GM13976 (cell line): ENCODE measurements at regions not wholly inside any gene's neighbourhood (a gene's known extent, or its start where the extent isn't known, plus 50 kb on each side); places are given as distances from the start of the nearest gene placed in this dataset.

Experiments
- DNase-seq: peaks from one replicate; pipeline ENCODE4 v3.0.0; 2012; ENCODE audit warnings: low spot score
- in situ Hi-C: fragments of 300-500 bp; cut with MboI; formaldehyde crosslinking; loops from one replicate; pipeline ENCODE4 v1.12.0; 2022; ENCODE audit warnings: low sequenced_read_pairs, mixed read lengths, inconsistent platforms; ENCODE audit not compliant: unreplicated experiment
- TF ChIP-seq, protein P1 (sequence below): IDR thresholded peaks from 2 replicates; pipeline ENCODE4 v1.5.1; 2012; ENCODE audit warnings: borderline replicate concordance, mild to moderate bottlenecking; ENCODE audit not compliant: insufficient read depth; ENCODE audit errors: extremely low read depth, missing control alignments, control extremely low read depth

- DNase-seq = no peak
- in situ Hi-C loops = no loop called here
- TF ChIP-seq, protein P1, sequence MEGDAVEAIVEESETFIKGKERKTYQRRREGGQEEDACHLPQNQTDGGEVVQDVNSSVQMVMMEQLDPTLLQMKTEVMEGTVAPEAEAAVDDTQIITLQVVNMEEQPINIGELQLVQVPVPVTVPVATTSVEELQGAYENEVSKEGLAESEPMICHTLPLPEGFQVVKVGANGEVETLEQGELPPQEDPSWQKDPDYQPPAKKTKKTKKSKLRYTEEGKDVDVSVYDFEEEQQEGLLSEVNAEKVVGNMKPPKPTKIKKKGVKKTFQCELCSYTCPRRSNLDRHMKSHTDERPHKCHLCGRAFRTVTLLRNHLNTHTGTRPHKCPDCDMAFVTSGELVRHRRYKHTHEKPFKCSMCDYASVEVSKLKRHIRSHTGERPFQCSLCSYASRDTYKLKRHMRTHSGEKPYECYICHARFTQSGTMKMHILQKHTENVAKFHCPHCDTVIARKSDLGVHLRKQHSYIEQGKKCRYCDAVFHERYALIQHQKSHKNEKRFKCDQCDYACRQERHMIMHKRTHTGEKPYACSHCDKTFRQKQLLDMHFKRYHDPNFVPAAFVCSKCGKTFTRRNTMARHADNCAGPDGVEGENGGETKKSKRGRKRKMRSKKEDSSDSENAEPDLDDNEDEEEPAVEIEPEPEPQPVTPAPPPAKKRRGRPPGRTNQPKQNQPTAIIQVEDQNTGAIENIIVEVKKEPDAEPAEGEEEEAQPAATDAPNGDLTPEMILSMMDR = no peak
These were observed 1613.3 kb upstream of the PIK3C3 start for GRCh38 chr18:40341701-40342100.

DNA sequence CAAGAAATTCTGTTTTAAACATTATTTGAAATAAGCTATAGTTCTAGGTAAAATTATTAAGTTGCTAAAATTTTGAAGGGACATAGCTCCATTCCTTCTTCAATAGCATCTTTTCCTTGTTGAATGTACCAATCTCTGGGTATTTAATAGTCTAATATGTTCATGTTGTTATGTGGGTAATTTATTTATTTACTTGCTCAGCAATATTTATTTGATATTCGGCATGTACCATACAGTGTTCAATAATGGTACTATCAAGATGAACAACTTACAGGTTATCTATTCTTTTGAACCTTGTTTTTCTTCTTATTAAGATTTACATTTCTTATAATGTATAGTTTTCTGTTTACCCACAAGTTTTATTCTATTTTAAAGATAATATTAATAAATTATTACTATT is 1616.8 kb upstream of the PIK3C3 start:
- no peak for DNase-seq
- TF ChIP-seq, protein P1 = no peak
- in situ Hi-C loops = no loop called here

DNA sequence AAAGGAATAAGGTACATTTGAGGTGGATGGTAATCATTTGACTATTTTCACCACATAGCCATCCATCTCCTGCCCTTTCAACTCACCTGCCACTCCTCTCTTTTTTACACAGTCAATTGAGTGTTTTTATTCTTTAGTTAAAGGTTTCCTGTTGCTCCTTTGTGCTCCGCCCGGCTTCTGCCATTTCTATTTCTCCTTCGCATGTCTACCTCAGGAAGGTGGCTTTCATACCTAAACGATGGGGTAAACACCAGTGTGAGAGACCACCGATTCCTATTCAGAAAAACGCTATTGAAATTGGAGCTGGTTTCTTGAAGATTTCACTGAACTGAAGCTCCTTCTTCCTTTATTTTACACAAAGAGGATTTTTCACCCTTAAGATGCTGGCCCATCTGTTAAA is 1628.0 kb upstream of the PIK3C3 start:
- in situ Hi-C loops = no loop called here
- DNase-seq = no peak
- TF ChIP-seq, protein P1 = no peak

GRCh38 chr18:40325988-40326387 is 1629.0 kb upstream of the PIK3C3 start:
- in situ Hi-C loops = no loop called here
- TF ChIP-seq, protein P1 = no peak
- no peak for DNase-seq

- DNase-seq = no peak
- in situ Hi-C loops = no loop called here
- TF ChIP-seq, protein P1 = no peak
These were observed 1640.8 kb upstream of the PIK3C3 start for GRCh38 chr18:40314199-40314598.

DNA sequence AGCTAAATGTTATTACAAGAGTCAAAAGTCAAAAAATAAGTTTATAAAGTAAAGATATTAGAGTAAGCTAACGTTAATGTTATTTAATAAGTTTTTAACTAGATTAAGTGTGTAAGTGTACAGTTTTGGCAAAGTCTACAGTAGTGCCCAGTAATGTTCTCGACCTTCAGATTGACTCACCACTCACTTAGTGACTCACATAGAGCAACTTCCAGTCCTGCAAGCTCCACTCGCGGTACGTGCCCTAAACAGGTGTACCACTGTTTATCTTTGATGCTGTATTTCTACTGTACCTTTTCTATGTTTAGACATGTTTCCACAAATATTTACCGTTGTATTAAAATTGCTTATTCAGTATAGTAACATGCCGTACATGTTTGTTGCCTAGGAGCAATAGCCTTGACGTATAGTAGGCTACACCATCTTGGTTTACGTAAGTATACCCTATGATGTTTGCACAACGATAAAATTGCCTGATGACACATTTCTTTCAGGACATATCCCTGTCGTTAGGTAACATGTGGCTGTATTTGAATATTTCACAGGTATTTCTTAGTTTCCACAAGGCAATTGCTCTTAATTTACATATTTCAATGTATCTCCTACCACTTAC is 1641.9 kb upstream of the PIK3C3 start:
- in situ Hi-C loops = no loop called here
- TF ChIP-seq, protein P1 = no peak
- no peak for DNase-seq
